ENCODE measurements at regions not wholly inside any gene's neighbourhood (a gene's known extent, or its start where the extent isn't known, plus 50 kb on each side); places are given as distances from the start of the nearest gene placed in this dataset.
"Not testable (repeated sequence)": the region's sequence is repeated elsewhere in the genome, so short reads cannot be mapped to it uniquely, and the experiment has no call there.

GRCh38 chr5:167915237-167915636 is 376.2 kb upstream of the WWC1 start:
- DNase-seq = no peak

- peak in 1 of 3 donors; percentile 35 for DNase-seq
Observed at GRCh38 chr5:167916261-167916691, 375.2 kb upstream of the WWC1 start.

GRCh38 chr5:167916706-167917105 is 374.7 kb upstream of the WWC1 start:
- no peak for DNase-seq

- no peak for DNase-seq
Observed at GRCh38 chr5:167918184-167918812, 373.1 kb upstream of the WWC1 start.

GRCh38 chr5:167918813-167919483 is 372.5 kb upstream of the WWC1 start:
- no peak for DNase-seq

GRCh38 chr5:167920589-167920988 is 370.9 kb upstream of the WWC1 start:
- DNase-seq = no peak

GRCh38 chr5:167921796-167922195 is 369.6 kb upstream of the WWC1 start:
- DNase-seq = no peak

GRCh38 chr5:167923396-167923795 is 368.0 kb upstream of the WWC1 start:
- no peak for DNase-seq

- no peak for DNase-seq
Observed at GRCh38 chr5:167929841-167930240, 361.6 kb upstream of the WWC1 start.

- peak in 1 of 3 donors; percentile 51 for DNase-seq
Observed at GRCh38 chr5:167934551-167934971, 356.9 kb upstream of the WWC1 start.

GRCh38 chr5:167936022-167936421 is 355.4 kb upstream of the WWC1 start:
- no peak for DNase-seq

- DNase-seq = no peak
Observed at GRCh38 chr5:167936944-167937634, 354.4 kb upstream of the WWC1 start.

GRCh38 chr5:167937635-167937998 is 353.8 kb upstream of the WWC1 start:
- peak in 1 of 3 donors; percentile 57 for DNase-seq

- DNase-seq = peak in 1 of 3 donors; percentile 48
Observed at GRCh38 chr5:167939686-167940085, 351.8 kb upstream of the WWC1 start.

GRCh38 chr5:167940911-167941310 is 350.5 kb upstream of the WWC1 start:
- no peak for DNase-seq

GRCh38 chr5:167941556-167941955 is 349.9 kb upstream of the WWC1 start:
- not testable (repeated sequence) for DNase-seq

GRCh38 chr5:167943343-167943742 is 348.1 kb upstream of the WWC1 start:
- DNase-seq = no peak

GRCh38 chr5:167944121-167944852 is 347.2 kb upstream of the WWC1 start:
- no peak for DNase-seq

GRCh38 chr5:167945542-167946384 is 345.7 kb upstream of the WWC1 start:
- peak; percentile 70 to 95 (median 89) for DNase-seq

- DNase-seq = peak in 2 of 3 donors; percentile 64 to 77
Observed at GRCh38 chr5:167947306-167947705, 344.1 kb upstream of the WWC1 start.

GRCh38 chr5:167948251-167948650 is 343.2 kb upstream of the WWC1 start:
- DNase-seq = no peak

Measured in muscle of back (tissue), 3 donors.